Epithelial cell of proximal tubule (primary cell): ENCODE measurements at regions not wholly inside any gene's neighbourhood (a gene's known extent, or its start where the extent isn't known, plus 50 kb on each side); places are given as distances from the start of the nearest gene placed in this dataset.

Experiments used
- DNase-seq: peaks from one replicate; pipeline ENCODE4 v3.0.0-alpha.2; 2011; ENCODE audit warnings: low read depth
- H3K4me3 ChIP-seq: 2 replicates; pipeline ENCODE4 v1.5.1; 2011; ENCODE audit warnings: low read depth, mild to moderate bottlenecking, low read length
- TF ChIP-seq, protein P1 (sequence below): conservative IDR thresholded peaks from 2 replicates; pipeline ENCODE4 v1.5.1; 2012; ENCODE audit warnings: low read depth, mild to moderate bottlenecking, low read length

DNA sequence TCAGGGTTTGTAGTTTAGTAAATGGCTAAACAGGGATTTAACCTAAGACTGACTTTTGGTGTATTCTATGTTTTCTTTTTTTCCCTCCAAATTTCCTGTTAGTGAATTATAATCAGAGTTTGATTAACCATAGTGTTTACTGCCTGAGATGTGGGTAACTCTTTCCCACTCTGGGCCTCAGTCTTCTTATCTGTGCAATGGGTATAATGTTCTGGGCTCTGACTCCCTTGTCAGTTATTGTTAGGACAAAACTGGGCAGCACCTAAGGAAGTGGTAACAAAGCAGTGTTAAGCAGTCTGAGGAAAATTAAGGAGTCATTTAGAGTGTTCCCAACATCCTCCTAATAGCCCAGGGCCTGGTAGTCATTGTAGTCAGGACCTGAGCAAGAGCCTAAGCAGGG is 206.4 kb upstream of the N4BP1 start:
- H3K4me3 ChIP-seq: no peak overlapping the region
- TF ChIP-seq, protein P1, sequence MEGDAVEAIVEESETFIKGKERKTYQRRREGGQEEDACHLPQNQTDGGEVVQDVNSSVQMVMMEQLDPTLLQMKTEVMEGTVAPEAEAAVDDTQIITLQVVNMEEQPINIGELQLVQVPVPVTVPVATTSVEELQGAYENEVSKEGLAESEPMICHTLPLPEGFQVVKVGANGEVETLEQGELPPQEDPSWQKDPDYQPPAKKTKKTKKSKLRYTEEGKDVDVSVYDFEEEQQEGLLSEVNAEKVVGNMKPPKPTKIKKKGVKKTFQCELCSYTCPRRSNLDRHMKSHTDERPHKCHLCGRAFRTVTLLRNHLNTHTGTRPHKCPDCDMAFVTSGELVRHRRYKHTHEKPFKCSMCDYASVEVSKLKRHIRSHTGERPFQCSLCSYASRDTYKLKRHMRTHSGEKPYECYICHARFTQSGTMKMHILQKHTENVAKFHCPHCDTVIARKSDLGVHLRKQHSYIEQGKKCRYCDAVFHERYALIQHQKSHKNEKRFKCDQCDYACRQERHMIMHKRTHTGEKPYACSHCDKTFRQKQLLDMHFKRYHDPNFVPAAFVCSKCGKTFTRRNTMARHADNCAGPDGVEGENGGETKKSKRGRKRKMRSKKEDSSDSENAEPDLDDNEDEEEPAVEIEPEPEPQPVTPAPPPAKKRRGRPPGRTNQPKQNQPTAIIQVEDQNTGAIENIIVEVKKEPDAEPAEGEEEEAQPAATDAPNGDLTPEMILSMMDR: no peak
- no peak for DNase-seq

DNA sequence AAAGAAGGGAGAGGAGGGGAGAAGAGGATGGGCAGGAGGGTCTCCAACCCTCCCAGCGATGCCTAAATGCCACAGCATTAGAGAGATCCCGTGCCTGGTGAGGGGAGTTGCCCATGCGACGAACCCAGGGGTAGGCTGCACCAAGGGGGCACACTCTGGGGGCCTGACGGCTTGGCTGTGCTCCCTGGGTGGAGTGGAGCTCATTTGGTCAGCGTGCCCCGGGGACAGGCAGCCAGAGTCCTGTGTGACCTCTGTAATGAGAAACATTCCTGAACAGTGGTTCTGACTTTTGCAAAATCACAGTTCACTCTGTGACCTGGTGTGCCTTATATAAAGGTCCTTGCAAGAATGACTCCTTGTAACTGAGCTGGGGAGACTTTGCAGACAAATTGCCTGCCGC is 205.0 kb upstream of the N4BP1 start:
- DNase-seq: no peak
- H3K4me3 ChIP-seq: no peak overlapping the region
- TF ChIP-seq, protein P1: no peak

DNA sequence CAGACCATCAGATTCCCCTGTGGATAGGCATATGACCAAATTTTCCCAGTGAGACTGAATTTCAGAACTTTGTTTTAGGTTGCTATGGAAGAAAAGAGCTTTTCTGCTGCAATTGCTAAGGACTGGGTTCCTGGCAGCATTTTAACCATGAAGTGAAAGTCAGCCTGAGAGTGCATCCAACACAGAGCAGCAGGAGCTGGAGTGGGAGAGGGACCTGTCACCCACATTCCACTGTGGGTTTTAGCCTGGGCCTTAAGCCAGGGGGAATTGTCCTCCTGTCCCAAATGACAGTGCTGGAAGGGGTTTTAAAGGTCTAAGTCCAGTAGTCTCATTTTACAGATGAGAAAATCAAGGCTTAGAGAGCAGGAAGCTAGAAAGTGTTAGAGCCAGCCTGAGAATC is 203.5 kb upstream of the N4BP1 start:
- no peak for DNase-seq
- TF ChIP-seq, protein P1: no peak
- H3K4me3 ChIP-seq: no peak overlapping the region

DNA sequence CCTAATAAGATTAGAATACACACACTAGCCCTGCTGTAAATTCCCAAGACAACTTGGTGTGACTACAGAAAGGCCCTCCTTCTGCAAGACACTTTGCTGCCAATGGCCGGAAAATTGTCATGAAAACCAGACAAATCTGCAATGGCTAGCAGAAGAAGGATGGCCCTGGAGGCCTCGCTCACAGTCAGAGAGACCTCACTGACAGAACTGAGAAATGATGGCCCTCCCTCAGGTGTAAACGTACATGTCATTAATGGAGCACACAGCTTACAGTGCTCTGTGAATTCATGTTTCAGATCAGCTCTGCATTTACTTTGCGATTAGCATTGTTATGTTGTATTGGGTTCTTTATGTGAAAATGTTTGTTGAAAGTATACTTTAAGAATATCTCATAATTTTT is 202.9 kb upstream of the N4BP1 start:
- TF ChIP-seq, protein P1: no peak
- DNase-seq: no peak
- no peak overlapping the region for H3K4me3 ChIP-seq

DNA sequence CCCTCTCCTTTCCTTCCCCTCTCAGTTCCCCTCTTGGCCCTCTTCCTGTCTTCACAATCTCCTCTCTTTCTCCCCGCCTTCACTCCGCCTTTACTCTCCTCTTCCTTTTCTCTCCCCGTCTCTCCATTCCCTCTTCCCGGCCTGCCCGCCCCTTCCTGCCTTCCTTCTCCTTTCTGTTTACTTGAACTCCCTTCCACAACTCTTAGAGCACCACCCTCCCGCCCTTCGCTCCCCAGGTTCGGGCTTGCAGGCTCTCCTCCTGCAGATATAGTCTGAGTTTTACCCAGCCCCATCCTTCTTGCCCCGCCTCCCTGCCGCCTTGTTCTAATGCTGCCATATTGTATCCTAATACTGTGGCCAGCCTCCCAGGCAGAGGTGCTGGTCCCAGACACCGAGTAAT is 201.5 kb upstream of the N4BP1 start:
- H3K4me3 ChIP-seq: no peak overlapping the region
- no peak for DNase-seq
- TF ChIP-seq, protein P1: no peak

DNA sequence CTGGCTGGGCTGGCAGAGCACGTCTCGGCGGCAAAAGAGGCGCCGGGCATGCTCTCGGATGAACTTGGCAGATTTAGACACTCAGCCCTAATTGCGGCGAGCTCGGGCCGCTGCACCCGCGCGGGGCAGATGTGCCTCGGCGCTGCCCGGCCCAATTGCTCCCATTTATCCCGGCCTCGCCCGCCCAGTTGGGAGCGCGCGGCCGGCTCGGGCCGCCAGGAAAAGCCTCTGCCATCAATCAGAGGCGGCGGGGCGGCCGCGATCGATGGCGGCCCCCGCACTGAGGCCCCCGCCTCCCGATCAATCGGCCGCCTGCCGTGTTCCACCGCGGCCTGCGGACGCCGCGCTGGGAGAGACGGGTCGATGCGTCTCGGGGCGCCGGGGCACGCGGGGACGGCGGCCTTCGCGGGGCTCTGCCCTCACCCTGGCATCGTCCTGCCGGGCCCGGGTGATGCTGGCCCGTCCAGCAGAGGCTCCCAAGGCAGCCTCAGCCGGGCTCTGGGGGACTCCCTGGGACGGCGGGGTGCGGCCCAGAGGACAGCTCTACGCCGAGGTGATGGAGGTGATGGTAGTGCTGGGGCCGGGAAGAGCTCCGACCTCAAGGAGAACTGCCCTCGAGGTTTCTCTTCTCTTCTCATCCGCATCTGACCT is 200.9 kb upstream of the N4BP1 start:
- no peak for DNase-seq
- no peak overlapping the region for H3K4me3 ChIP-seq
- TF ChIP-seq, protein P1: no peak

DNA sequence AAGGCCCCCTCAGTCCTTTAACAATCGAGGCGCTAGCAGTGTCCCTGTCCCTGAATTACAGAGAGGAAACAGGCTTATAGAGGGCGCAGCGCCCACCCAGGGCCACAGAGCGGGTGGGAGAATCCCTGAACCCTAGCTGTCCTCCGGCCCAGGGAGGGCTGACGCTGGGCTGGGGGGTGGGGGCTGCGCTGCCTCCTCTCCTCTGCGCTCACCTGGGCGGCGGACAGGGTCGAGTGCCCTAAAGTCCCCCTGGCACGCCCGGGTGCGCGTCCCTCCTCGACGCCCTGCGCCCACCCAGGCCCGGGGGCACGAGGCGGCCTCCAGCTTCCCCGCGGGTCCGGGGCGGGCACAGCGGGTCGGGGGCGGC is 200.4 kb upstream of the N4BP1 start:
- no peak overlapping the region for H3K4me3 ChIP-seq
- TF ChIP-seq, protein P1: no peak

More for the DNA sequence above, 200.4 kb upstream of the N4BP1 start:
- DNase-seq: no peak
